Loucy (cell line): ENCODE measurements at regions not wholly inside any gene's neighbourhood (a gene's known extent, or its start where the extent isn't known, plus 50 kb on each side); places are given as distances from the start of the nearest gene placed in this dataset.

ENCODE experiments used
- H2AFZ ChIP-seq: fragments of 200-600 bp; sonication (generic); 2 replicates; pipeline ENCODE4 v1.6.0; 2016; ENCODE audit warnings: antibody characterized with exemption, mild to moderate bottlenecking, low read length, moderate library complexity
- H3F3A ChIP-seq: fragments of 200-600 bp; 2 replicates; pipeline ENCODE4 v1.6.0; 2016; ENCODE audit warnings: antibody characterized with exemption, low read depth, mild to moderate bottlenecking
- H3K27me3 ChIP-seq: fragments of 200-600 bp; sonication (generic); 2 replicates; pipeline ENCODE4 v1.6.1; 2014; ENCODE audit warnings: low read length, mild to moderate bottlenecking; ENCODE audit not compliant: insufficient read depth, poor library complexity, severe bottlenecking
- H3K36me3 ChIP-seq: fragments of 200-600 bp; sonication (generic); 2 replicates; pipeline ENCODE4 v1.6.1; 2016; ENCODE audit warnings: low read length; ENCODE audit not compliant: insufficient read depth
- H3K4me1 ChIP-seq: fragments of 200-600 bp; sonication (generic); 2 replicates; pipeline ENCODE4 v1.5.1; 2014; ENCODE audit warnings: low read length, mild to moderate bottlenecking; ENCODE audit not compliant: insufficient read depth, poor library complexity, severe bottlenecking
- H3K4me2 ChIP-seq: fragments of 200-600 bp; sonication (generic); 2 replicates; pipeline ENCODE4 v1.6.0; 2014; ENCODE audit warnings: antibody characterized with exemption, low read length, low read depth, mild to moderate bottlenecking; ENCODE audit not compliant: poor library complexity, severe bottlenecking
- H3K4me3 ChIP-seq: fragments of 200-600 bp; sonication (generic); 2 replicates; pipeline ENCODE4 v1.5.1; 2014; ENCODE audit warnings: low read length, mild to moderate bottlenecking, mixed read lengths; ENCODE audit not compliant: poor library complexity, severe bottlenecking
- H3K79me2 ChIP-seq: fragments of 200-600 bp; sonication (generic); 2 replicates; pipeline ENCODE4 v1.6.1; 2014; ENCODE audit warnings: low read length; ENCODE audit not compliant: insufficient read depth
- H3K9ac ChIP-seq: fragments of 200-600 bp; sonication (generic); 2 replicates; pipeline ENCODE4 v1.6.0; 2014; ENCODE audit warnings: mild to moderate bottlenecking, low read depth, low read length, moderate library complexity; ENCODE audit not compliant: poor library complexity, severe bottlenecking
- H3K9me2 ChIP-seq: fragments of 200-600 bp; sonication (generic); replicated peaks from 2 replicates; pipeline ENCODE4 v1.6.1; 2016; ENCODE audit warnings: low read depth, low read length, mixed read lengths
- H3K9me3 ChIP-seq: fragments of 200-600 bp; sonication (generic); 2 replicates; pipeline ENCODE4 v1.6.1; 2014; ENCODE audit warnings: mild to moderate bottlenecking, antibody characterized with exemption, low read length, low read depth; ENCODE audit not compliant: insufficient read depth
- H4K20me1 ChIP-seq: fragments of 200-600 bp; sonication (generic); 2 replicates; pipeline ENCODE4 v1.6.0; 2014; ENCODE audit warnings: antibody characterized with exemption, low read length, mild to moderate bottlenecking; ENCODE audit not compliant: insufficient read depth, poor library complexity, severe bottlenecking
- CTCF ChIP-seq: fragments of 200-600 bp; sonication (generic); conservative IDR thresholded peaks from 2 replicates; pipeline ENCODE4 v1.5.1; 2014; ENCODE audit warnings: mild to moderate bottlenecking, antibody characterized with exemption, low read length
- EZH2phosphoT487 ChIP-seq: fragments of 200-600 bp; IDR thresholded peaks from 2 replicates; pipeline ENCODE4 v1.6.1; 2018; ENCODE audit warnings: antibody characterized with exemption, mild to moderate bottlenecking, moderate library complexity, borderline replicate concordance

GRCh38 chr4:52410971-52411370, 248.1 kb downstream of the USP46 start:
- Histone ChIP-seq H3K27me3 (peaks cover 4% of the 10 kb centered on the region), H3K79me2 (no peaks in the 10 kb centered on the region), H3K9me3 (peaks cover 25% of the 10 kb centered on the region; the same call in 1 of the 2 replicates), H3K4me2 (no peak overlapping the region), H4K20me1 (no peaks in the 10 kb centered on the region), H3K4me3 (no peak overlapping the region), H3K9ac (no peak overlapping the region), H3K9me2 (no peaks in the 10 kb centered on the region), H3F3A (peaks cover 5% of the 10 kb centered on the region; the same call in 1 of the 2 replicates), H2AFZ (no peak overlapping the region), H3K36me3 (no peaks in the 10 kb centered on the region), H3K4me1 (peaks cover 24% of the 10 kb centered on the region)
- TF ChIP-seq EZH2phosphoT487 (no peak), CTCF (no peak)

GRCh38 chr4:52420330-52420729, 238.8 kb downstream of the USP46 start:
- Histone ChIP-seq H3F3A (no peaks in the 10 kb centered on the region), H3K79me2 (no peaks in the 10 kb centered on the region), H3K9me2 (no peaks in the 10 kb centered on the region), H3K4me2 (no peak overlapping the region), H4K20me1 (no peaks in the 10 kb centered on the region), H3K9me3 (no peaks in the 10 kb centered on the region), H3K4me3 (no peak overlapping the region), H3K9ac (no peak overlapping the region), H3K4me1 (no peaks in the 10 kb centered on the region), H2AFZ (no peak overlapping the region), H3K36me3 (no peaks in the 10 kb centered on the region), H3K27me3 (no peaks in the 10 kb centered on the region)
- TF ChIP-seq EZH2phosphoT487 (no peak), CTCF (no peak)

GRCh38 chr4:52421811-52422213, 237.3 kb downstream of the USP46 start:
- Histone ChIP-seq H3K27me3 (no peaks in the 10 kb centered on the region), H3K36me3 (no peaks in the 10 kb centered on the region), H3K9ac (no peak overlapping the region), H3K9me3 (no peaks in the 10 kb centered on the region), H3K9me2 (no peaks in the 10 kb centered on the region), H3K4me2 (no peak overlapping the region), H3F3A (no peaks in the 10 kb centered on the region), H3K4me1 (no peaks in the 10 kb centered on the region), H2AFZ (no peak overlapping the region), H3K79me2 (no peaks in the 10 kb centered on the region), H4K20me1 (no peaks in the 10 kb centered on the region), H3K4me3 (no peak overlapping the region)
- TF ChIP-seq CTCF, result no peak
- TF ChIP-seq EZH2phosphoT487, result no peak
